Activated naive CD8-positive, alpha-beta T cell (primary cell): ENCODE measurements at regions not wholly inside any gene's neighbourhood (a gene's known extent, or its start where the extent isn't known, plus 50 kb on each side); places are given as distances from the start of the nearest gene placed in this dataset.
"Not testable (repeated sequence)": the region's sequence is repeated elsewhere in the genome, so short reads cannot be mapped to it uniquely, and the experiment has no call there.

Experiments
- H3K27ac Mint-ChIP-seq: one replicate; pipeline ENCODE4 v1.8.0; 2021; ENCODE audit warnings: mixed read lengths
- H3K27me3 Mint-ChIP-seq: one replicate; pipeline ENCODE4 v1.8.0; 2021; ENCODE audit warnings: mixed read lengths
- H3K36me3 Mint-ChIP-seq: one replicate; pipeline ENCODE4 v1.8.0; 2021; ENCODE audit warnings: mixed read lengths
- H3K4me1 Mint-ChIP-seq: one replicate; pipeline ENCODE4 v1.8.0; 2021; ENCODE audit warnings: low read depth, mixed read lengths
- H3K4me3 Mint-ChIP-seq: one replicate; pipeline ENCODE4 v1.8.0; 2021; ENCODE audit warnings: mild to moderate bottlenecking, mixed read lengths
- H3K9me3 Mint-ChIP-seq: one replicate; pipeline ENCODE4 v1.8.0; 2021; ENCODE audit warnings: low read depth, mixed read lengths

DNA sequence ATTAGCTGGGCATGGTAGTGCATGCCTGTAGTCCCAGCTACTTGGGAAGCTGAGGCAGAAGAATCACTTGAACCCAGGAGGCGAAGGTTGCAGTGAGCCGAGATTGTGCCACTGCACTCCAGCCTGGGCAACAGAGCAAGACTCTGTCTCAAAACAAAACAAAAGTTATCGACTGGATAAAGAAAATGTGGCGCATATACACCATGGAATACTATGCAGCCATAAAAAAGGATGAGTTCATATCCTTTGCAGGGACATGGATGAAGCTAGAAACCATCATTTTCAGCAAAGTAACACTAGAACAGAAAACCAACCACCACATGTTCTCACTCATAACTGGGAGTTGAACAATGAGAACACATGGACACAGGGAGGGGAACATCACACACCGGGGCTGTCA is 50.3 kb upstream of the USP9X start:
- not testable (repeated sequence) for H3K4me1 Mint-ChIP-seq, H3K36me3 Mint-ChIP-seq, H3K9me3 Mint-ChIP-seq, H3K27ac Mint-ChIP-seq, H3K4me3 Mint-ChIP-seq, H3K27me3 Mint-ChIP-seq
